Fibroblast of lung (primary cell): ENCODE measurements at regions not wholly inside any gene's neighbourhood (a gene's known extent, or its start where the extent isn't known, plus 50 kb on each side); places are given as distances from the start of the nearest gene placed in this dataset.
A peak's percentile ranks its signal among the peaks of the same experiment; 100 is the strongest.
"Not testable (repeated sequence)": the region's sequence is repeated elsewhere in the genome, so short reads cannot be mapped to it uniquely, and the experiment has no call there.

Source experiments
- DNase-seq, 2 donors: peaks; one replicate each; pipeline versions ENCODE4 v3.0.0 to v3.0.0-alpha.2; 2010; ENCODE audit warnings: low read depth in 2 of 2
- H2AFZ ChIP-seq: 2 replicates; pipeline ENCODE4 v1.5.1; 2012; ENCODE audit warnings: low read length, control low read depth, inconsistent platforms
- H3K27ac ChIP-seq: 2 replicates; pipeline ENCODE4 v1.5.1; 2011; ENCODE audit warnings: low read length, control low read depth; ENCODE audit not compliant: insufficient read depth
- H3K27me3 ChIP-seq: 2 replicates; pipeline ENCODE4 v1.5.1; 2011; ENCODE audit warnings: mild to moderate bottlenecking, low read length; ENCODE audit not compliant: control insufficient read depth, insufficient read depth
- H3K36me3 ChIP-seq: 2 replicates; pipeline ENCODE4 v1.5.1; 2011; ENCODE audit warnings: low read length; ENCODE audit not compliant: control insufficient read depth, insufficient read depth
- H3K4me1 ChIP-seq: 2 replicates; pipeline ENCODE4 v1.5.1; 2011; ENCODE audit warnings: low read length; ENCODE audit not compliant: control insufficient read depth, insufficient read depth; ENCODE audit errors: extremely low read depth
- H3K4me2 ChIP-seq: 2 replicates; pipeline ENCODE4 v1.5.1; 2011; ENCODE audit warnings: low read length, control low read depth; ENCODE audit not compliant: insufficient read depth; ENCODE audit errors: extremely low read depth
- H3K4me3 ChIP-seq, 4 experiments: fragments of 200-600 bp in 1 of 4; sonication (generic) in 1 of 4; replicated peaks in 1 of 4; 2 replicates each; pipeline ENCODE4 v1.5.1; 2011 to 2016; ENCODE audit warnings: low read length in 4 of 4, low read depth in 3 of 4, mild to moderate bottlenecking in 3 of 4, control low read depth in 2 of 4, inconsistent platforms in 1 of 4, mixed read lengths in 1 of 4; ENCODE audit not compliant: insufficient read depth in 1 of 4; ENCODE audit errors: control extremely low read depth in 1 of 4
- H3K79me2 ChIP-seq: 2 replicates; pipeline ENCODE4 v1.5.1; 2012; ENCODE audit warnings: mild to moderate bottlenecking, low read length, inconsistent platforms; ENCODE audit not compliant: control insufficient read depth, insufficient read depth
- H3K9ac ChIP-seq: 2 replicates; pipeline ENCODE4 v1.5.1; 2011; ENCODE audit warnings: mild to moderate bottlenecking, low read length, control low read depth; ENCODE audit not compliant: insufficient read depth
- H3K9me3 ChIP-seq: 2 replicates; pipeline ENCODE4 v1.5.1; 2012; ENCODE audit warnings: low read depth, low read length; ENCODE audit not compliant: control insufficient read depth, insufficient read depth
- H4K20me1 ChIP-seq: 2 replicates; pipeline ENCODE4 v1.5.1; 2011; ENCODE audit warnings: low read length; ENCODE audit not compliant: control insufficient read depth, insufficient read depth; ENCODE audit errors: extremely low read depth
- EZH2 ChIP-seq: IDR thresholded peaks from 2 replicates; pipeline ENCODE4 v1.5.1; 2012; ENCODE audit warnings: low read length, control low read depth, mild to moderate bottlenecking; ENCODE audit errors: missing control alignments
- TF ChIP-seq, protein P1 (sequence below), 2 donors: IDR thresholded peaks in 1 of 2; conservative IDR thresholded peaks in 1 of 2; 1 replicate in 1 of 2; 2 replicates in 1 of 2; pipeline ENCODE4 v1.5.1; 2011 to 2012; ENCODE audit warnings: low read length in 2 of 2, control low read depth in 1 of 2, inconsistent platforms in 1 of 2, low read depth in 1 of 2, mild to moderate bottlenecking in 1 of 2

DNA sequence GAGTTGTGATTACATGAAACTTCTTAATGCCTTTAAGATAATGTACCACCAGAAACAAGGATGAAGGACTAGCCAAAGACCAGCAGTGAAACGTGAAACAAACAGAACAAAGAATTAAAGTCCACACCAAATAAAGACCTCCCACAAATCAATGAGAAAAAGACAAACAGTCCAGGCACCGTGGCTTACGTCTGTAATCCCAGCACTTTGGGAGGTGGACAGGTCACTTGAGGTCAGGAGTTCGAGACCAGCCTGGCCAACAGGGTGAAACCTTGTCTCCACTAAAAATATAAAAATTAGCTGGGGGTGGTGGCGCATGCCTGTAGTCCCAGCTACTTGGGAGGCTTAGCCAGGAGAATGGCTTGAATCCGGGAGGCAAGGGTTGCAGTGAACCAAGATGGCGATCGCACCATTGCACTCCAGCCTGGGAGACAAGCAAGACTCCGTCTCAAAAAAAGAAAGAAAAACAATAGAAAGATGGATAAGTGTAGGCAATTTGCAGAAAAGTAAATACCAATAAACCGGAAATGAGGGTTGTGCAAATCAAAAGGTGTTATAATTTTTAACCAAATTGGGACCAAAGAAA lies 167.8 kb upstream of the GRK3 start:
- no peak overlapping the region for H3K27ac ChIP-seq
- H3K27me3 ChIP-seq = no peaks in the 10 kb centered on the region
- H3K79me2 ChIP-seq = peaks cover 38% of the 10 kb centered on the region
- H3K9me3 ChIP-seq = no peaks in the 10 kb centered on the region
- H3K4me3 ChIP-seq = no peak overlapping the region
- H3K4me2 ChIP-seq = no peak overlapping the region
- no peaks in the 10 kb centered on the region for H3K36me3 ChIP-seq
- DNase-seq = no peak
- no peaks in the 10 kb centered on the region for H4K20me1 ChIP-seq
- no peak overlapping the region for H2AFZ ChIP-seq
- H3K4me1 ChIP-seq = peaks cover 3% of the 10 kb centered on the region
- TF ChIP-seq EZH2 = no peak
- TF ChIP-seq, protein P1, sequence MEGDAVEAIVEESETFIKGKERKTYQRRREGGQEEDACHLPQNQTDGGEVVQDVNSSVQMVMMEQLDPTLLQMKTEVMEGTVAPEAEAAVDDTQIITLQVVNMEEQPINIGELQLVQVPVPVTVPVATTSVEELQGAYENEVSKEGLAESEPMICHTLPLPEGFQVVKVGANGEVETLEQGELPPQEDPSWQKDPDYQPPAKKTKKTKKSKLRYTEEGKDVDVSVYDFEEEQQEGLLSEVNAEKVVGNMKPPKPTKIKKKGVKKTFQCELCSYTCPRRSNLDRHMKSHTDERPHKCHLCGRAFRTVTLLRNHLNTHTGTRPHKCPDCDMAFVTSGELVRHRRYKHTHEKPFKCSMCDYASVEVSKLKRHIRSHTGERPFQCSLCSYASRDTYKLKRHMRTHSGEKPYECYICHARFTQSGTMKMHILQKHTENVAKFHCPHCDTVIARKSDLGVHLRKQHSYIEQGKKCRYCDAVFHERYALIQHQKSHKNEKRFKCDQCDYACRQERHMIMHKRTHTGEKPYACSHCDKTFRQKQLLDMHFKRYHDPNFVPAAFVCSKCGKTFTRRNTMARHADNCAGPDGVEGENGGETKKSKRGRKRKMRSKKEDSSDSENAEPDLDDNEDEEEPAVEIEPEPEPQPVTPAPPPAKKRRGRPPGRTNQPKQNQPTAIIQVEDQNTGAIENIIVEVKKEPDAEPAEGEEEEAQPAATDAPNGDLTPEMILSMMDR (conservative IDR thresholded peaks at IDR 0.05 in 1 of 2, IDR thresholded peaks at IDR 0.05 in 1 of 2; ENCODE audit: low read depth in 1 of 2, low read length in 2 of 2) = no peak
- H3K9ac ChIP-seq = no peak overlapping the region

GRCh38 chr22:25397616-25398015 lies 166.9 kb upstream of the GRK3 start:
- Histone ChIP-seq H4K20me1 (no peaks in the 10 kb centered on the region), H3K27me3 (no peaks in the 10 kb centered on the region), H3K36me3 (no peaks in the 10 kb centered on the region), H3K9ac (no peak overlapping the region), H3K27ac (no peak overlapping the region), H2AFZ (no peak overlapping the region), H3K4me1 (peaks cover 5% of the 10 kb centered on the region), H3K79me2 (peaks cover 37% of the 10 kb centered on the region), H3K4me3 (no peak overlapping the region), H3K4me2 (no peak overlapping the region), H3K9me3 (no peaks in the 10 kb centered on the region)
- TF ChIP-seq, protein P1 (conservative IDR thresholded peaks at IDR 0.05 in 1 of 2, IDR thresholded peaks at IDR 0.05 in 1 of 2; ENCODE audit: low read depth in 1 of 2, low read length in 2 of 2) = no peak
- TF ChIP-seq EZH2 = no peak
- no peak for DNase-seq

DNA sequence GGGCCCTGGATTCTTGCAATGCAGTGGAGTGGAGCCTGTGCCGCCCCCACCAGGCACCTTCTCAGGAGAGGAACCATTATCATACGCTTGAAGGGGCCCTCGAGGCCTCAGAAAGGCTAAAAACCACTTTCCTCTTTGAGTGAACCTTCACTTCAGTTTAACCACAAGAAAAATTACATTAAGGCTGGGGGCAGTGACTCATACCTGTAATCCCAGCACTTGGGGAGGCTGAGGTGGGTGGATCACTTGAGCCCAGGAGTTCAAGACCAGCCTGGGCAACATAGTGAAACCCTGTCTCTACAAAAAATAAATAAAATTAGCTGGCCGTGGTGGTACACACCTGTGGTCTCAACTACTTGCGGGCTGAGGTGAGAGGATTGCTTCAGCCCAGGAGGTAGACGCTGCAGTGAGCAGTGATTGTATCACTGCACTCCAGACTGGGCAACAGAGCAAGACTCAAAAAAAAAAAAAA lies 165.8 kb upstream of the GRK3 start:
- DNase-seq = peak in 1 of 2 donors; percentile 77
- Histone ChIP-seq H3K4me1 (peaks cover 14% of the 10 kb centered on the region), H3K79me2 (peaks cover 40% of the 10 kb centered on the region)
- not testable (repeated sequence) for H3K9me3 ChIP-seq, H3K27me3 ChIP-seq, H4K20me1 ChIP-seq, H3K4me2 ChIP-seq, H3K4me3 ChIP-seq, H3K9ac ChIP-seq, H3K27ac ChIP-seq, H3K36me3 ChIP-seq, H2AFZ ChIP-seq
